Anterior cingulate cortex (tissue), 58 donors: ENCODE measurements at regions not wholly inside any gene's neighbourhood (a gene's known extent, or its start where the extent isn't known, plus 50 kb on each side); places are given as distances from the start of the nearest gene placed in this dataset.
A peak's percentile ranks its signal among the peaks of the same experiment; 100 is the strongest.

ENCODE experiments used
- DNase-seq, 58 donors: peaks; one replicate each; lab custom pipeline; 2025; lab: John Stamatoyannopoulos, UW

DNA sequence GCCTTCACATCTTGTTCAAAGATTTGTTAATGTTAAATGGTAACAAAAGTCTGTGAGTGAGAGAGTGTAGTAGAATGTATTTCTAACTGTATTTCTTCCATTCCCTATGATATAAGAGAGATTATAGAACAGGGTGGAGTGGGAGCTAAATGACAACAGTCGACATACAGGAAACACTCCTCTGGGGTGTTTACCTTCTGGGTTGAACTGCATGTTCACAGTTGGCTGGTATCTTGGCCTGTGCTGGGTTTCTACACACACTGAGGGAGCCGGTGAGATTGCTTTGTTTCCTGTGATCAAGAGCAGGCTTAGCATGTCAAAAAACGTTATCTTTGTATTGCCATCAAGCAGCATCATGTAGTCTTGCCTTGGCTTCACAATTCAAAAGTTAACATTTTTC is 274.3 kb upstream of the FAR2 start:
- no peak for DNase-seq

- DNase-seq, result no peak
Observed at GRCh38 chr12:28876196-28876798, 272.8 kb upstream of the FAR2 start.

- DNase-seq, result no peak
Observed at GRCh38 chr12:28877854-28878253, 271.2 kb upstream of the FAR2 start.

DNA sequence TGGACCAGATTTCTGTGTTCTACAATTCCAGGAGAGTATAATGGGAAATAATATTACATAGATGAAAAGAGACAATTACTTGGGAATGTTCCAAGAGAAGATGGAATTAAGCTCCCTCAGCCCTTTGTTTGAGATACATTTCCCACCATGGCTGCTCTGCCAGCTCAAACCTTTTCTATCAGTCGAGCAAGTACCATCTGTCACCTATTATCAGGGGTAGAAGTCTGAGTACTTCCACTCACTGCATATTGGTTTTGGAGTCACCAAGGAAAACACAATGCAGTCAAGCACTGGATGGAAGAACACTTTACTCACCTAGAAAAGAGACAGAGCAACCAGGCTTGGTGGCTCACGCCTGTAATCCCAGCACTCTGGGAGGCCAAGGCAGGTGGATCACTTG is 270.4 kb upstream of the FAR2 start:
- no peak for DNase-seq

DNA sequence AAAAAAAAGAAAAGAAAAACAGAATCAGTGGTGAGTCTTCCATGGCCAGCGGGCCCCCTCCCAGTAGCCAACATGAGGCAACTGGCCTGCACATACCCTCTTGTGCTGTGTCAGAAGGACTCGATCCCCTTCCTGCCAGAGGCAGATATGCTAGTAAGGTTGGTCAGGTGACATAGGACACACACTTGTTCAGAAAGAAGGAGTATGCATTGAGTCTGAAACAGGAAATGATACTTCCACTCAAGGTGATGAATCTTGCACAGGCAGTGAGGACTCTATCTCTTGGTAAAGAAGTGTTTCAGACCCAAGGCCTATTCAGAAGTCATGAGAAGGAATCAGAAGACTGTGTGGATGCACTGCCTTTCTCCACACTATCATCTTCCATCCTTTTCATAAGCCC is 269.7 kb upstream of the FAR2 start:
- no peak for DNase-seq

GRCh38 chr12:28882444-28882843 is 266.6 kb upstream of the FAR2 start:
- DNase-seq, result no peak

DNA sequence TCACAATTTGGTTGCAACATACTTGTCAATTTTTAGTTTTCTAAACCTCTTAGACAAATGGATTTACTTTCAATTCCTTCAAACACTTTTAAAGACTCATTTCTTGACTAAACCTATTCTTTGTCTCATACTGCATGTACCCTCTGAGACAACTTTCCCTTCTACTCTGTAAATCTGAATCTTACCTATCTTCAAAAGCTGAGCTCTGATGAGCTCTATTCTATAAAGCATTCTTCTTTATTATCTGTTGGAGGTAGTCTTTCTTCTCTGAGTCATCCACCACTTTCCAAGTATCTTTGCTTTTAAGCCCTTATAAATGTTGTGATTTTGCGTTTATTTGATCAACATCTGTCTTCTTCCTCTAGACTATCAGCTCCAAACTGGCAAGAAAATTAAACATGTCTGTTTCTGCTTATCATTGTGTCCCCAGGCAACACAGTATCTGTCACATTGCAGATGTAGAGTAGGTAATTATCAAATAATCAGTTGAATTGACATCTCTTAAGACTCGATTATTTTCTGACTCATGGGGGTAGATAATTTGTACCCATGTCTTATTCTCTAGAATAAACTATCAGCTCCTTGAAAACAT is 265.6 kb upstream of the FAR2 start:
- no peak for DNase-seq

DNA sequence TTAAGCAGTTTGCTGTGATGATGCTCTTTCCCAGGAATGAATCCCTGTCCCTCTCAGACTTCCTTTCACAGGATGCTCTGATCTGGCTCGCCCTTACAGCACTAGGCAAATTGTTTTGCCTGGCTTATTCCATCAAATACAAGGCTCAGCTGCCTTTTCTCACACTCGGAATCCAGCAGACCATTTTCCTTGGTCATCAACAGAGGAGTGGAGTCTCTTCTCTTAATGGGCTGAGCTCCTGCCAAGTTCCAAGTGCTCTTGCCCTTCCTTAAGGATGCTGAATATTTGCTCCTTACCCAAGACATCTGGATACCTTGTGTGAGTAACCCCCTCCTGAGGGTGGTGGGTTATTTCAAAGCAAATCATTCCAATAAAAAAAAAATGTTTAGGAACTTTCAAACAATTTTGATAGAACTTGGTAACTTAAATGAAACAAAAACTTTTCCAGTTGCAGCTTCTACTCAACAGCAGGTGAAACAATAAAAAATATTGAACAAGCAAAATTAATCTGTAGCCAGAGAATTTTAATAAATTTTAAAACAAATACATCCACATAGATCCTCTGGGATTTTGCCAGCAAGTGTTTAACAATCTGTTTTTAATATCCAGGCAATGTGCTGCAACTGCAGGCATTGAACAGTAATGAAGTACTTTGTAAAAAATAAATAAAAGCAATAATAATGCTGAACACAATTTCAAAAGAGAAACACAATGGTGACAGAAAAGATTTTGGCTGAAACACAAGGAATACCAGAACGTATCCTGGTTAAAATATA is 264.0 kb upstream of the FAR2 start:
- DNase-seq, result no peak

- DNase-seq, result no peak
Observed at GRCh38 chr12:28885928-28886327, 263.1 kb upstream of the FAR2 start.

DNA sequence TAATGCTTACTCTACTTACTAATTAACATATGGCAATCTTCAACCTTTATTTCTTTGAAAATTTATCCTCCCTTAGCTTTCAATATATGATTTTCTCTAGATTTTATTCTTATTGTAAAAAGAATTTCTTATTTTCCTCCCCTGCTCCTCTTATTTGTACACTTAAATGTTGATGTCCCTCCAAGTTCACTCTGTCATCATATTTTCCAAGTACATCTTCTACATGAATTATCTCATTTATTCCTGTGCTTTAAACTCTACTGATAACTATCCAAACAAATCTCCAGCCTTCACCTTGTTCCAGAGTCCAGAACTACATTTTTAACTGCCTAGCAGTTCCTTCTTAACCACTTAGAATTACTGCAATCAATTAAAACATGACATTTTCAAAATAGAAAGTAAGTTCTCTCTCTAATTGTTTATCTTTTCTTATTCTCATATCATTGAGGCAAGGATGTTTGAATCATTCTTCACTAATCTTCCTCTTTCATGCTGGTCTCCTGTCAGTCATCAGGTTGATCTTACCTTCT is 261.6 kb upstream of the FAR2 start:
- no peak for DNase-seq

GRCh38 chr12:28890664-28891063 is 258.4 kb upstream of the FAR2 start:
- DNase-seq, result no peak

GRCh38 chr12:28891126-28891525 is 258.0 kb upstream of the FAR2 start:
- no peak for DNase-seq

DNA sequence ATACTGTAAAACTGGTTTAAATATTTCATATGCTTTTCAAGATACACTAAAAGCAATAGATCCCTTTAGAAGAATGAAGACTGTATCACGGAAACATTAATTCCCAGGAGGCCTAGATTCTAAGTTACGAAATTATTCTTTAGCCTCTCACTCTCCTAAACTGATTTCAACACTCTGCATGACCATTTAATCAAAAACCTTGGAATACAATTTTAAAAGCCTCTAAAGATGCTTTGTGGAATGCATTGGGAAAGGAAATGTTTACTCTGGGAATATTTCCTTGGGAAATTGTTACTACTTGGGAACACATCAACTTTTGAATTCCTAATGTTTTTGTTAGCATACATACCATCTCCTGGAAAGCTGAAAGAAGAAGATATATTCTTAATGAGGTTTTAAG is 255.7 kb upstream of the FAR2 start:
- no peak for DNase-seq

- no peak for DNase-seq
Observed at GRCh38 chr12:28893856-28894255, 255.2 kb upstream of the FAR2 start.

- DNase-seq, result no peak
Observed at GRCh38 chr12:28896421-28896820, 252.7 kb upstream of the FAR2 start.

DNA sequence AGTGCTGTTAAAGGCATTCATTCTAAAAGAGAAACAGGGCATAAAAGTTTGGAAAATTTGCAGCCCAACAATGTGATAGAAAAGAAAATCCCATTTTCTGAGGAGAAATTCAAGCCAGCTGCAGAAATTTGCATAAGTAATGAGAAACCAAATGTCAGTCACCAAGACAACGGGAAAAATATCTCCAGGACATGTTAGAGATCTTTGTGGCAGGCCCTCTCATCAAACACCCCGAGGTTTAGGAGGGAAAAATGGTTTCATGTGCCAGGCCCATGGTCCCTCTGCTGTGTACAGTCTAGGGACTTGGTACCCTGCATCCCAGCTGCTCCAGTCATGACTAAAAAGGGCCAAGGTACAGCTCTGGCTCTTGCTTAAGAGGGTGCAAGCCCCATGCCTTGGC is 251.0 kb upstream of the FAR2 start:
- peak in 1 of 58 donors; percentile 5 for DNase-seq

- no peak for DNase-seq
Observed at GRCh38 chr12:28899951-28900350, 249.1 kb upstream of the FAR2 start.

DNA sequence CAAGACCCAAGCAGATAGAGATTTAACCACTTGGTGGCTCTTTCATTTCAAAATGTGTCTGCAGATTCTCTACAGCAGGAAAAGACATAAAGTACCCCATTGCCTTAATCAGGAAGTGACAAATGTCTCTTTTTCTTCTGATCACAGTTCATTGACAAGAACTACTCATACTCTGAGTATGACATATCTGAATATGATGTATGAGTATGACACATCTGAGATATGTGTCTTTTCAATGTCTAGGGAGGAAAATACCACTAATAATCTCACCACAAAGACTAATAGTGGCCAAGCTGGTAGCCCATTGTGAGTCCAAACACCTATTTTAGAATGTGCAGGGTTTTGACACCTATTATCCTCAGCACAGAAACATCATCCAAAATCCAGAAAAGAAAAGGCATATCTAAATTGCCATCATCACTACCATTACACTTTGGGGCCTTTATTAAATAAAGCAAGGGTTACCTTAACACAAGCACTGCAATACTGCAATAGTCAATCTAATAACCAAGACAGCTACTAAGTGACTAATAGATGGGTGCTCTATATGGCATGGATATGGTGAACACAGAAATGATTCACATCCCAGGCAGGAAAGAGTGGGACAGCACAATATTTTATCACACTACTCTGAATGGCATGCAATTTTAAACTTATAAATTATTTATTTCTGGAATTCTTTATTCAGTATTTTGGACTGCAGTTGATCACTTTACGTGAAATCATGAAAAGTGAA is 243.7 kb upstream of the FAR2 start:
- no peak for DNase-seq

- no peak for DNase-seq
Observed at GRCh38 chr12:28908646-28909045, 240.4 kb upstream of the FAR2 start.

DNA sequence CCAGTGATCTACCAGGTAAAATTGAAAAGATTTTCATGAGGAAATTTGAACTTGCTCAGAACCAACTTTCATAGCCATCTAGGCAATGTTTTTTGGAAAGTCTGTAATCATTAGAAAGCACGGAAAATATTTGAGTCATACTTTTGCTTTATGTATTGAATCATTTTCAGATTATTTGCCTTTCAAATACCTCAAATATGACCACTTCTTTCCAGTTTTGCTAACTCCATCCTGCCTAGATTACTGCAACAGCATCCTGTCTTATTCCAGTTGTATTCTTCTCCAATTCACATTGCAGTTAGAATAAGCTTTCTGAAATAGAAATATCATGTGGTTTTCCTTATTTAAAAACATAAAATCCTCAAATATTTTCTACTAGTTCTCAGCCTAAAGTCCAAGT is 239.8 kb upstream of the FAR2 start:
- no peak for DNase-seq

- no peak for DNase-seq
Observed at GRCh38 chr12:28925719-28926376, 223.2 kb upstream of the FAR2 start.
